H1 (cell line): ENCODE measurements at regions not wholly inside any gene's neighbourhood (a gene's known extent, or its start where the extent isn't known, plus 50 kb on each side); places are given as distances from the start of the nearest gene placed in this dataset. TPM values are rescaled to one million over a fixed set of nuclear protein-coding genes. Genes with fewer than 3 reads are reported as not detected.
"Not testable (repeated sequence)": the region's sequence is repeated elsewhere in the genome, so short reads cannot be mapped to it uniquely, and the experiment has no call there.

ENCODE experiments used
- CTCF ChIA-PET: fragments of 300-600 bp; sonication (Branson Sonifier 250); formaldehyde crosslinking; loops from one replicate; lab custom pipeline; 2021; ENCODE audit not compliant: partially characterized antibody; lab: Charles Lee
- POLR2A ChIA-PET: fragments of 300-600 bp; sonication (Branson Sonifier 250); formaldehyde crosslinking; loops from one replicate; lab custom pipeline; 2021; ENCODE audit warnings: inconsistent platforms; ENCODE audit not compliant: partially characterized antibody; lab: Charles Lee
- DNase-seq, 2 experiments: peaks; one replicate each; pipeline versions ENCODE4 v3.0.0 to v3.0.0-alpha.2; 2010 to 2022; ENCODE audit warnings: low spot score in 2 of 2, low read depth in 1 of 2, mixed read lengths in 1 of 2
- FAIRE-seq: peaks from 2 replicates; lab custom pipeline; 2011; peaks lifted over from hg19 to GRCh38; lab: Jason Lieb, UNC
- H2AFZ ChIP-seq: 2 replicates; pipeline ENCODE4 v1.8.1; 2012; ENCODE audit warnings: low read length, inconsistent platforms
- H2AK5ac ChIP-seq: 2 replicates; pipeline ENCODE4 v1.6.1; 2013; ENCODE audit warnings: low read depth, low read length
- H2BK120ac ChIP-seq: replicated peaks from 2 replicates; pipeline ENCODE3; 2013; ENCODE audit warnings: low read depth, low read length, inconsistent platforms
- H2BK12ac ChIP-seq: 2 replicates; pipeline ENCODE4 v1.6.1; 2013; ENCODE audit warnings: low read depth, low read length
- H2BK15ac ChIP-seq: 2 replicates; pipeline ENCODE4 v1.6.1; 2013; ENCODE audit warnings: low read length
- H2BK20ac ChIP-seq: 2 replicates; pipeline ENCODE4 v1.6.1; 2013; ENCODE audit warnings: low read length
- H2BK5ac ChIP-seq: 2 replicates; pipeline ENCODE4 v1.6.1; 2013; ENCODE audit warnings: low read depth, low read length
- H3K14ac ChIP-seq: 2 replicates; pipeline ENCODE4 v1.6.1; 2013; ENCODE audit warnings: inconsistent platforms; ENCODE audit not compliant: insufficient read length
- H3K18ac ChIP-seq: 2 replicates; pipeline ENCODE4 v1.6.1; 2013; ENCODE audit warnings: low read length; ENCODE audit errors: extremely low read depth
- H3K23ac ChIP-seq: 2 replicates; pipeline ENCODE4 v1.6.1; 2013; ENCODE audit warnings: inconsistent platforms; ENCODE audit not compliant: insufficient read length
- H3K23me2 ChIP-seq: 2 replicates; pipeline ENCODE4 v1.6.1; 2013; ENCODE audit warnings: low read depth, low read length
- H3K27ac ChIP-seq: 2 replicates; pipeline ENCODE4 v1.6.1; 2011; ENCODE audit warnings: low read depth, low read length, inconsistent platforms
- H3K27me3 ChIP-seq, 4 experiments: replicated peaks in 1 of 4; 1 replicate in 1 of 4; 2 replicates in 3 of 4; pipeline versions ENCODE4 v1.6.1 to v1.8.1; 2011 to 2013; ENCODE audit warnings: low read length in 3 of 4, mild to moderate bottlenecking in 3 of 4, inconsistent platforms in 2 of 4, mixed read lengths in 2 of 4, moderate library complexity in 1 of 4; ENCODE audit not compliant: control insufficient read depth in 3 of 4, insufficient read depth in 3 of 4; ENCODE audit errors: extremely low read depth in 1 of 4
- H3K36me3 ChIP-seq, 4 experiments: 2 replicates each; pipeline versions ENCODE4 v1.6.1 to v1.8.1; 2011 to 2013; ENCODE audit warnings: mild to moderate bottlenecking in 4 of 4, low read length in 3 of 4, moderate library complexity in 2 of 4, control low read depth in 1 of 4, inconsistent platforms in 1 of 4; ENCODE audit not compliant: insufficient read depth in 4 of 4, control insufficient read depth in 2 of 4
- H3K4ac ChIP-seq: replicated peaks from 2 replicates; pipeline ENCODE3; 2013; ENCODE audit warnings: low read length, low read depth, mixed read lengths, inconsistent platforms; ENCODE audit not compliant: insufficient read length
- H3K4me1 ChIP-seq, 4 experiments: replicated peaks in 1 of 4; 1 replicate in 1 of 4; 2 replicates in 3 of 4; pipeline versions ENCODE4 v1.6.1 to v1.8.1; 2011 to 2013; ENCODE audit warnings: low read length in 3 of 4, inconsistent platforms in 2 of 4, mixed read lengths in 1 of 4; ENCODE audit not compliant: insufficient read depth in 4 of 4, control insufficient read depth in 3 of 4
- H3K4me2 ChIP-seq, 2 experiments: 2 replicates each; pipeline versions ENCODE4 v1.6.1 to v1.8.1; 2011 to 2013; ENCODE audit warnings: low read depth in 2 of 2, low read length in 2 of 2, control low read depth in 1 of 2, inconsistent platforms in 1 of 2, mild to moderate bottlenecking in 1 of 2; ENCODE audit not compliant: insufficient read depth in 1 of 2
- H3K4me3 ChIP-seq, 4 experiments: fragments of 200-600, 300-600 bp in 1 of 4; sonication (generic), shearing (Covaris generic), sonication (Bioruptor Twin) in 1 of 4; 2 replicates each; pipeline versions ENCODE4 v1.5.1 to v1.8.1; 2011 to 2016; ENCODE audit warnings: low read length in 4 of 4, low read depth in 3 of 4, control low read depth in 2 of 4, inconsistent platforms in 2 of 4, mild to moderate bottlenecking in 2 of 4, mixed read lengths in 1 of 4, moderate library complexity in 1 of 4; ENCODE audit not compliant: insufficient read depth in 2 of 4; ENCODE audit errors: extremely low read depth in 1 of 4
- H3K56ac ChIP-seq: replicated peaks from 2 replicates; pipeline ENCODE3; 2013; ENCODE audit warnings: low read depth, mild to moderate bottlenecking, mixed read lengths, low read length, inconsistent platforms; ENCODE audit not compliant: insufficient read length
- H3K79me1 ChIP-seq: 2 replicates; pipeline ENCODE4 v1.6.1; 2013; ENCODE audit warnings: low read depth, low read length, control low read depth
- H3K79me2 ChIP-seq, 2 experiments: 2 replicates each; pipeline versions ENCODE4 v1.6.1 to v1.8.1; 2012 to 2013; ENCODE audit warnings: low read length in 2 of 2, mild to moderate bottlenecking in 2 of 2, inconsistent platforms in 1 of 2; ENCODE audit not compliant: insufficient read depth in 2 of 2, control insufficient read depth in 1 of 2
- H3K9ac ChIP-seq, 4 experiments: replicated peaks in 1 of 4; 1 replicate in 1 of 4; 2 replicates in 3 of 4; pipeline versions ENCODE4 v1.6.1 to v1.8.1; 2011 to 2013; ENCODE audit warnings: low read depth in 3 of 4, low read length in 3 of 4, control low read depth in 2 of 4, mild to moderate bottlenecking in 2 of 4, moderate library complexity in 2 of 4, inconsistent platforms in 1 of 4; ENCODE audit errors: extremely low read depth in 1 of 4
- H3K9me3 ChIP-seq, 2 experiments: 2 replicates each; pipeline versions ENCODE4 v1.6.1 to v1.8.1; 2012 to 2013; ENCODE audit warnings: mild to moderate bottlenecking in 2 of 2, moderate library complexity in 2 of 2, control low read depth in 1 of 2, inconsistent platforms in 1 of 2, low read depth in 1 of 2, low read length in 1 of 2, mixed read lengths in 1 of 2; ENCODE audit not compliant: insufficient read depth in 2 of 2
- H4K20me1 ChIP-seq, 2 experiments: replicated peaks in 1 of 2; 2 replicates each; pipeline versions ENCODE3 to v1.8.1; 2011 to 2013; ENCODE audit warnings: inconsistent platforms in 2 of 2, low read length in 2 of 2, mild to moderate bottlenecking in 1 of 2; ENCODE audit not compliant: insufficient read depth in 2 of 2, control insufficient read depth in 1 of 2
- H4K5ac ChIP-seq: 2 replicates; pipeline ENCODE4 v1.6.1; 2013; ENCODE audit warnings: low read length, low read depth, mixed read lengths, inconsistent platforms; ENCODE audit not compliant: insufficient read length
- H4K8ac ChIP-seq: 2 replicates; pipeline ENCODE4 v1.8.0; 2013; ENCODE audit warnings: mild to moderate bottlenecking, moderate library complexity, low read length, inconsistent platforms; ENCODE audit not compliant: insufficient read depth; ENCODE audit errors: extremely low read depth
- H4K91ac ChIP-seq: replicated peaks from 2 replicates; pipeline ENCODE3; 2013; ENCODE audit warnings: low read length, mixed read lengths, inconsistent platforms; ENCODE audit not compliant: insufficient read length
- WGBS, 2 experiments: shearing (Covaris generic) in 1 of 2; methylation state at CpG; one replicate each; pipeline versions ENCODE4 v1.1.6 to v1.1.7; 2013 to 2015; ENCODE audit warnings: low lambda C conversion rate in 2 of 2, mixed read lengths in 2 of 2, inconsistent platforms in 1 of 2, low coverage in 1 of 2, missing lambda C conversion rate in 1 of 2; ENCODE audit not compliant: insufficient replicate concordance in 2 of 2, insufficient coverage in 1 of 2, insufficient read length in 1 of 2; ENCODE audit errors: extremely low coverage in 1 of 2, missing lambda C conversion rate in 1 of 2; 5-methylcytosine and 5-hydroxymethylcytosine counted together
- small RNA-seq: library from polyadenylated mRNA; stranded (forward); fragments of <200 nt; extraction: miRNeasy Mini kit (QIAGEN cat#:217004); gene quantifications from one replicate; pipeline ENCODE3, GENCODE V24; 2013; ENCODE audit not compliant: insufficient read depth

- H3K23ac ChIP-seq, H3K4me2 ChIP-seq, H4K20me1 ChIP-seq, H3K79me2 ChIP-seq, H2BK15ac ChIP-seq, H3K9me3 ChIP-seq, POLR2A ChIA-PET, H3K79me1 ChIP-seq, H4K91ac ChIP-seq, H2AFZ ChIP-seq, H3K27me3 ChIP-seq, H2BK5ac ChIP-seq, FAIRE-seq, H3K56ac ChIP-seq, H3K23me2 ChIP-seq, H3K14ac ChIP-seq, H3K4ac ChIP-seq, H3K9ac ChIP-seq, H3K27ac ChIP-seq, H2BK12ac ChIP-seq, H2BK120ac ChIP-seq, DNase-seq, H3K18ac ChIP-seq, H2BK20ac ChIP-seq, H4K8ac ChIP-seq, H3K4me3 ChIP-seq, H3K36me3 ChIP-seq, H2AK5ac ChIP-seq, H3K4me1 ChIP-seq, H4K5ac ChIP-seq: not testable (repeated sequence)
- 94% methylated on average over 11 of the region's 11 CpGs; no CpG with 5 or more reads in 1 of the 2 experiments for WGBS, 2 experiments
- CTCF ChIA-PET: interaction anchor here (1.0 kb wide), 1 partner anchor 424 kb away, joined by 3 read pairs; no protein-coding TSS in a partner anchor
Observed at GRCh38 chr16:21333683-21334082, 55.6 kb upstream of the CRYM start.

Small RNA genes in the stretch of these regions (small RNA-seq; reads per million reads assigned to genes)
- not detected for gene AC008740.2
